Fibroblast of pulmonary artery (primary cell): ENCODE measurements at regions not wholly inside any gene's neighbourhood (a gene's known extent, or its start where the extent isn't known, plus 50 kb on each side); places are given as distances from the start of the nearest gene placed in this dataset.

ENCODE experiments used
- DNase-seq: peaks from one replicate; pipeline ENCODE4 v3.0.0-alpha.2; 2010; ENCODE audit warnings: low read depth
- H3K4me3 ChIP-seq: replicated peaks from 2 replicates; pipeline ENCODE4 v1.5.1; 2011; ENCODE audit warnings: low read depth, mild to moderate bottlenecking, control low read depth, low read length, moderate library complexity
- CTCF ChIP-seq: IDR thresholded peaks from 2 replicates; pipeline ENCODE4 v1.5.1; 2011; ENCODE audit warnings: mild to moderate bottlenecking, control low read depth, low read length, inconsistent platforms; ENCODE audit errors: missing control alignments

GRCh38 chr7:21214657-21215056 is 213.2 kb upstream of the SP4 start:
- no peak overlapping the region for H3K4me3 ChIP-seq
- no peak for TF ChIP-seq CTCF
- no peak for DNase-seq

- no peak overlapping the region for H3K4me3 ChIP-seq
- DNase-seq: no peak
- no peak for TF ChIP-seq CTCF
Observed at GRCh38 chr7:21215307-21215706, 212.6 kb upstream of the SP4 start.

- H3K4me3 ChIP-seq: no peak overlapping the region
- DNase-seq: no peak
- TF ChIP-seq CTCF: no peak
Observed at GRCh38 chr7:21217365-21217764, 210.5 kb upstream of the SP4 start.

- DNase-seq: no peak
- TF ChIP-seq CTCF: no peak
- H3K4me3 ChIP-seq: no peak overlapping the region
Observed at GRCh38 chr7:21218155-21218554, 209.7 kb upstream of the SP4 start.

- DNase-seq: no peak
Observed at GRCh38 chr7:21221130-21221529, 206.8 kb upstream of the SP4 start.

GRCh38 chr7:21238400-21239116 is 189.3 kb upstream of the SP4 start:
- no peak for TF ChIP-seq CTCF
- H3K4me3 ChIP-seq: no peak overlapping the region
- no peak for DNase-seq

More at GRCh38 chr7:21221130-21221529, 206.8 kb upstream of the SP4 start:
- no peak for TF ChIP-seq CTCF
- no peak overlapping the region for H3K4me3 ChIP-seq

GRCh38 chr7:21243265-21243664 is 184.6 kb upstream of the SP4 start:
- TF ChIP-seq CTCF: no peak
- no peak for DNase-seq
- no peak overlapping the region for H3K4me3 ChIP-seq
